Hematopoietic multipotent progenitor cell (in vitro differentiated cells): ENCODE measurements at regions not wholly inside any gene's neighbourhood (a gene's known extent, or its start where the extent isn't known, plus 50 kb on each side); places are given as distances from the start of the nearest gene placed in this dataset.

Experiments
- DNase-seq, 3 donors: peaks; one replicate each; pipeline ENCODE4 v3.0.0-alpha.2; 2011 to 2015; ENCODE audit warnings: low read depth in 2 of 3, low spot score in 2 of 3

GRCh38 chr11:116073854-116074837 lies 569.9 kb upstream of the CADM1 start:
- no peak for DNase-seq

GRCh38 chr11:116072601-116073410 lies 568.6 kb upstream of the CADM1 start:
- peak in 1 of 3 donors; percentile 6 for DNase-seq

- no peak for DNase-seq
Measured at GRCh38 chr11:116072133-116072532, 567.9 kb upstream of the CADM1 start.

GRCh38 chr11:116071241-116071640 lies 567.0 kb upstream of the CADM1 start:
- DNase-seq = no peak

GRCh38 chr11:116070520-116070919 lies 566.3 kb upstream of the CADM1 start:
- DNase-seq = no peak

GRCh38 chr11:116066777-116067176 lies 562.6 kb upstream of the CADM1 start:
- DNase-seq = no peak

- DNase-seq = no peak
Measured at GRCh38 chr11:116065986-116066385, 561.8 kb upstream of the CADM1 start.

GRCh38 chr11:116065191-116065895 lies 561.1 kb upstream of the CADM1 start:
- DNase-seq = no peak

- DNase-seq = peak in 1 of 3 donors; percentile 2
Measured at GRCh38 chr11:116062490-116063171, 558.4 kb upstream of the CADM1 start.

- no peak for DNase-seq
Measured at GRCh38 chr11:116062129-116062489, 557.9 kb upstream of the CADM1 start.

- no peak for DNase-seq
Measured at GRCh38 chr11:116061322-116061721, 557.1 kb upstream of the CADM1 start.

- no peak for DNase-seq
Measured at GRCh38 chr11:116059919-116060318, 555.7 kb upstream of the CADM1 start.

- no peak for DNase-seq
Measured at GRCh38 chr11:116057000-116057399, 552.8 kb upstream of the CADM1 start.

- DNase-seq = no peak
Measured at GRCh38 chr11:116055064-116055463, 550.8 kb upstream of the CADM1 start.

- DNase-seq = no peak
Measured at GRCh38 chr11:116053548-116053919, 549.3 kb upstream of the CADM1 start.

- DNase-seq = no peak
Measured at GRCh38 chr11:116052603-116053547, 548.7 kb upstream of the CADM1 start.

GRCh38 chr11:116051494-116051893 lies 547.3 kb upstream of the CADM1 start:
- DNase-seq = no peak

- no peak for DNase-seq
Measured at GRCh38 chr11:116049383-116049782, 545.2 kb upstream of the CADM1 start.

GRCh38 chr11:116046127-116046526 lies 541.9 kb upstream of the CADM1 start:
- DNase-seq = no peak
